KBM-7 (cell line): ENCODE measurements at regions not wholly inside any gene's neighbourhood (a gene's known extent, or its start where the extent isn't known, plus 50 kb on each side); places are given as distances from the start of the nearest gene placed in this dataset.
"Not testable (repeated sequence)": the region's sequence is repeated elsewhere in the genome, so short reads cannot be mapped to it uniquely, and the experiment has no call there.

Experiments used
- DNase-seq: peaks from one replicate; pipeline ENCODE4 v3.0.0-alpha.2; 2015
- in situ Hi-C: fragments of 300-500 bp; cut with MboI; formaldehyde crosslinking; loops from 2 replicates; pipeline ENCODE4 v1.14.3; 2020; ENCODE audit warnings: low sequenced_read_pairs, low pct_unique_long_range_greater_than_20kb, mixed read lengths

DNA sequence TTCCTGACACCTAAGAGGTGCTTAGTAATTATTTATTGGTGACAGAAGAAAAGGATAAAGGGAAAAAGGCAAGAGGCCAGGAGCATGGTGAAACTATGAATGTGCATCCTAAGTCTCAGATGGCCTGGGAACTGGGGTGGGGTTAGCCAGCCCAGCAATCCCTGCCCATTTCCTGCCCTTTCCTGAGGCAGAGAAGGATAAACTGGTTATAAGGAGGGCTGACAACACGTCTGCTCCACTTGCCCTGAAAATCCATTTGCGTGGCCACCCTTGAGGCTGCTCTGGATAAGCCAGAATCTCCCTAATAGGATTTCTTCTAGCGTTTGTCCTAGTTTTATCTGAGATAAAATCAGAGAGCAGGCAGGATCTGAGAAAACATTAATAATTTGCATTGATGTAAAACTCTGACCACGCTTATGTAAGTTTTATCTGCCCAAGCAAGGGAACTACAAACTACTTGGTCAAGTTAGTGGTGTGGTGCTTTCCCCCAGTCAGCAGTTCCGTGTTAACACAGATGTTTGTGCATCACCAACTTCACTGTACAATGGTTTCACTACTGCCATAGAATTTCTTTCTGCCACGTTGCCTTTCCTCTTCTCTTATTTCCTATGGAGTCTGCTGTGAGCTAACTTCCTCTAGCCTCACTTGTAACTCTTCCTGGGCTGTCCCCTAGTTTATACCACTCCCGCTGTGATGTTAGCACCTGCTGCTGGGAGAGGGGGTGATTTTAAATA, 392.7 kb downstream of the RPS29 start:
- DNase-seq: no peak
- in situ Hi-C loops: no loop called here

DNA sequence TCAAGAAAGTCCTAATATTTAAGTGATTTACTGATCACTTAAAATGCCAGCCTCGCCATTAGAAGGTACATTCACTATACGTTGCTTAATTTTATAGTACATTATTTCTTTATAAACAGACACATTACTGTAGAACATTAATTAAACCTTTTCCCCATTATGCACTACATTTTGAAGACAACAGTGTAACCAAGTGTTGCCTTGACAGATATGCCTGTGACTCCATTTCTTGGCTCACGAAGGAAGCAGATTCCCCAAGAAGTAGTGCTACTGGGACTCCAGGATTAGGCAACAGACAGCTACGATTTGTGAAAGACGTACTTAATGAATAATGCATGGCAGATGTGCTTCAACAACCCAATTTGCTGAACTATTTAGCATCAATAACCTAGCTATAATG, 394.8 kb downstream of the RPS29 start:
- in situ Hi-C loops: no loop called here
- no peak for DNase-seq

DNA sequence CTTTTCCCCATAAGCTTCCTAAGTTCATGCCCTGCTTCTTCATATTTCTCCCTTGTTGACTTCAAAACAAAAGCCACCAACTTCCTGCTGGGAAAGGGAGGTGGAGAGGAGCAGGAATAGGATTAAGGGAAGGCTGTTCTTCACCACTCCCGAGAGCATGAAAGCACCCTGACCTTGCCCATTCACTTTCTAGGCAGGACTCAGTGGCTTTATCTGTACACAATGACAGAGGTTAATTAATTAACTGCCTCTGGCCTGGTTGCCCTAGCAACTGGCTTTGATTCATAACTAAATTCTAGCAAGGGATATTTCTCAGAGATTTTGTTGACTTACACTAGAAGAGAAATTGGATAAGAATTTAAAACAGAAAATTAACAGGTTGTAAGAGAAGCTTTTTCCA, 396.8 kb downstream of the RPS29 start:
- in situ Hi-C loops: no loop called here
- no peak for DNase-seq

DNA sequence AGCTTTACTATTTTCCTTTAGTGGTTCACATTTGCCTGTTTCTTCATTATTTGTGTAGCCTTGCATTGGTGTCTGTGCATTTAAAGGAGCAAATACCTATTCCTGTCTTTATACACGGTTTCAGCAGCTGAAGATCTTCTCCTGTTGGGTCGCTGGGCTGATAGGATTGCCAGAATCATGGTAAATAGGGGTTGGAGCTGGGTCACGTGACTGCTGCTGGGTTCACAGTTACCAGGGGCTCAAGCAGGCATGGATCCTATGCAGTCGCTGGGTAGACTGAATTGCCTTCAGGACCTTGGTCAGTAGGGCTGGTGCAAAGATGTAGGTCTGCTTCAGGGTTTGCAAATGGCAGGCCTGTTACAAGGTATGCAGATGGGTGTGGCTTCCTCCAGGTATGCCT, 398.4 kb downstream of the RPS29 start:
- in situ Hi-C loops: no loop called here
- DNase-seq: no peak

DNA sequence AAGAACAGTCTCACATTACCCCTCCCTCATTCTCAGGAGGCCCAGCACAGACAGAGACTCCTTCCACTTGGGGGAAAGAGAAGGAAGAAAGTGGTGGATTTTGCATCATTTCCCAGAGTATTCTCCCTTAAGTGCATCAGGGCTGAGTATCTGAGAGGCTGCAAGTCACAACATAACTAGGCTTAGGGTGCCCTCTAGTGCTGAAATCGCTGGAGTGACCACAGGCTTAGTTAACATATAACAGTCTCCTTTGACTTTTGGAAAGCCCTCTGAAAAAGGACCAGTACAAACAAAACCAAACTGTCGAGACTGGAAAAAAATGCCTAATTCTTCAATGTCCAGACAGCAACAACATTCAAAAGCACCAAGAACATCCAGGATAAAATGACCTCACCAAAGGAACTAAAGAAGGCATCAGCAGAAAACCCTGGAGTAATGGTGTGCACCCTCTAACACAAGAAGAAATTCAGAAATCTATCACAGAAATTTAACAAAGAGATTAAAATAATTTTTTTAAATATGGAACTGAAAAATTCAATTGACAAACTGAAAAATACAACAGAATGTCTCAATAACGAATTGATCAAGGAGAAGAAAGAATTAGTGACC, 412.3 kb downstream of the RPS29 start:
- in situ Hi-C loops: no loop called here
- peak; percentile 80 for DNase-seq

DNA sequence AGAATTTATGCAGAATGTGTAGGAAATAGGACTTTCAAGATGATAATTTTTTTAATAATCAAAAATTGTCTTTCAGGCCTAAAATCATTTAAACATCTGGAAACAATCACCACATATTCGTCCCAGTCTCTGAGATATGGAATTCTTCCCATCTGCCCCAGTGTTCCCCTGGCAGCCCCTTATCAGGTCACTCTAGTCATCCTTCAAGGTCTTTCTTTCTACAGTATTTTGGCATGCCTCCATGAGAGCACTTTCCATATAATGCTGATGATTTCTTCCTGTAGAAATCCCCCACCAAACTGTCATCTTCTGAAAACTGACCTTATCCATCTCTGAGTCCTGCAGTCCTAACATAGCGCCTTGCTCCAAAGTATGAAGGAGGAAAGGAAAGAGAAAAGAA, 422.1 kb downstream of the RPS29 start:
- in situ Hi-C loops: no loop called here
- no peak for DNase-seq

DNA sequence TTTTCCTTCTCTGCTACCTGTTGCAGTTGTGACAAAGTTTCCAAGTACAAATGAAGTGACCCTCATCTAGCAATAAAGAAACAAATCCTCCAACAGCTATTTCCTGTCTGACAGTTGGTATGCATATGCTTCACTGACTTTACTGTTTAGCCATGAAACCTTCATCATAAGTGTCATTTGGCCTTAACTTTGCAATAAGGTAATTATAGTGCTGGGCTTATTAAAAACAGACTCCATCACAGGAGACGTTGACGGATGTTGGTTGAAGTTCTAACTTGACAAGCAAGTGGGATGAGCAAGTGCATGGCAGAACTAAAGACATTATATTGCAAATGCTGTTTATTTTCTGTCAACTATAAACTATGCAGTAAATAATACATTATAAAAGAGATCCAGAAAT, 425.2 kb downstream of the RPS29 start:
- in situ Hi-C loops: no loop called here
- DNase-seq: peak; percentile 20

DNA sequence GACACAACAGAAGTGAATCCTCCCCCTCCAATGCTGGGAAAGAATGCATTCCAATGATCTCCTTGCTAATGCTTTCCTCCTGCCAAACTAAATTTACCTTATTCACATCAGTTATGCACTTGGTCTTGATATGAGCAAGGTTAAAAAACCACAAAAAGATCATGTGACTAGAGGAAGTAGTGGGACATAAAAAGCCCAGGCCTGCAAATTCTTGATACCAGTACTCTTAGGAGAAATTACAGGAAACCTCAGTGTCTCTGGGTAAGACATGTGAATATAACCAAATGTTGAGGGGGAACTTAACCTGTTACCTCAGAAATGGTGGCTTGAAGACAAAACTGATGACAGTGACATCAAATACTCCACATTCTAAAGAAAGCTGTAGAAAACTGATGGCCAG, 427.1 kb downstream of the RPS29 start:
- peak; percentile 43 for DNase-seq
- in situ Hi-C loops: no loop called here

DNA sequence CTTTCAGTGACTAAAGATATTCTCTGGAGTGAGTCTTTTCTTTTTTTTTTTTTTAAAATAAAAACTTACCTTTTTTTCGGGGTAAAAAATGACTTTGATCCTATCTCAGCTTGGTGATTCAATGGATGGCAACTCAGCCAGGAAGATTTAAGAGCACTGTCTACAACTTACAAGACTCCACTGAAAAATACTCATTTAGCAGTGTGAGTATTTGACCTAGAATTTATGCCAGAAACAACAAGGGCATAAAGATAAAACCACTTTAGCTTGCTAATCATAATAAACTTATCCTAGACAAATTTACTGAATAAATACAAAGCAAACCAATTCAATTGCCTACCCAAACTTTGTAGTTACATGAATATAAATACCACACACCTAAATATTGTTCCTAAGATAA, 446.6 kb downstream of the RPS29 start:
- DNase-seq: no peak
- in situ Hi-C loops: no loop called here

DNA sequence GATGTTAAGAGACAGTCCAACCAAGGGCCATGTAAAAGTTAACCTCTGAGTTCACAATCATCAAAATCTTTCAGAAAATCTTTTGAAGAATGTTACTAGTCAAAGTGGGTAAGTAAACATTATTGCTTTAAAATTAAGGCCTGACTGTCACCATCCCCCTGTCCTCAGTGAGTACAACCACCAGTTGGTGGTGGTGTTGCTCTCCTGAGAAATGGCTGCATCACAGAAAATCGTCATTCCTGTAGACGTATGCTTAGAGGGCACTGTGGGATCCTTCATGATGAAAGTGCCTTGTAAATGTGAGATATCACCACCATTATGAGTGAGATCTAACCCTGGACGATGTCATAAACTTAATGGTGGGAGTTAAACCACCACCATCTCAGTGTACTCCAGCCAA, 451.2 kb downstream of the RPS29 start:
- peak; percentile 23 for DNase-seq
- in situ Hi-C loops: no loop called here

DNA sequence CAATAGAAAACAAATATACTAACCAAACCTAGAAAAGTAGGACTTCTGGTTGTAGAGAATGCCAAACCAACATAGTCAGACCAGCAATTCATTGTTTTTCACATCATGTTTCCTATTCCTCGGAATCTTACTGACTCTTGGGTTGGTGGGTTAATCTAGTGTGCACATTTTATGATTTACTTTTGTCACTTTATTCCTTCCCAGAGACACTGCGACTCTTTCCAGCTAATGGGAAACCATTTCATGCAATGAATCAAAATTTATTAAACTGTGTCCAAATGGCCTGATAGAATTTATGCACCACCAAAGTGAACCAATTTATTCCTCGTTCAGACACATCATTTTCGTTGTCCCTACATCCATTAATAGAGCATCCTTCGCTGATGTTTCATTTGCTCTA, 464.9 kb downstream of the RPS29 start:
- in situ Hi-C loops: no loop called here
- no peak for DNase-seq

DNA sequence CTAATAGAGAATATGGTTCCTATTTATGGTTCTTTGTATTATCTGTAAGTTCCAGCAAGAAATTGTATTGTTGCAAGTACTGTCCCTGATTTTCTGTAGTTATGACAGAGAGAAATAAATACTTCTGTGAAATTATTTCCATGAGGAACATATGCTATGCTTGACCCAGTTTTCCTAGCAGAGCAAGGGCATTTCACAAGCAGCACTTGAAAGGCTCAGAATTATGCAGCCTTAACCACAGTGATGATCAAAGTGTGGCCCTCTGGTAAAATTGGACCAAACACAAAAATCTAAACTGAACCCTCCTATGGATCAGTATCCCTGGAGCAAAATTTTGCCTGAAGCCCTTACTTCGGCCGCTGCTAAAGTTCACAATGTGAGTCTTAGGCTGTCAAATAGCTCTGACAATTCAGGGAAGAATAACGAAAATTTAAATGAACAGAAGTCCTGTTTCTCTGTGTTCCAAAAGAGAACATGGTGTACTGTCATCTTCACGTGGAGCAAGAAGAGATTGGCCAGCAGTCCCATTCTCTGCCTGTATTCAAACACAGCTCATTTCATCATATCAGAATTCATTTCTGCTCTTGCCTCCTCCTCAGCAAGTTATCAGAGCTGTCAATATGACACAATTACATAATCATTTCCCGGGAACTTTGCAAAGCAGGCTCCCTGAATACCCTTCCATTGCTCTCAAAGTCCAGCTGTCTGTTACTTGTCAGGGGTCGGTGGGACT, 471.9 kb downstream of the RPS29 start:
- in situ Hi-C loops: no loop called here
- no peak for DNase-seq

DNA sequence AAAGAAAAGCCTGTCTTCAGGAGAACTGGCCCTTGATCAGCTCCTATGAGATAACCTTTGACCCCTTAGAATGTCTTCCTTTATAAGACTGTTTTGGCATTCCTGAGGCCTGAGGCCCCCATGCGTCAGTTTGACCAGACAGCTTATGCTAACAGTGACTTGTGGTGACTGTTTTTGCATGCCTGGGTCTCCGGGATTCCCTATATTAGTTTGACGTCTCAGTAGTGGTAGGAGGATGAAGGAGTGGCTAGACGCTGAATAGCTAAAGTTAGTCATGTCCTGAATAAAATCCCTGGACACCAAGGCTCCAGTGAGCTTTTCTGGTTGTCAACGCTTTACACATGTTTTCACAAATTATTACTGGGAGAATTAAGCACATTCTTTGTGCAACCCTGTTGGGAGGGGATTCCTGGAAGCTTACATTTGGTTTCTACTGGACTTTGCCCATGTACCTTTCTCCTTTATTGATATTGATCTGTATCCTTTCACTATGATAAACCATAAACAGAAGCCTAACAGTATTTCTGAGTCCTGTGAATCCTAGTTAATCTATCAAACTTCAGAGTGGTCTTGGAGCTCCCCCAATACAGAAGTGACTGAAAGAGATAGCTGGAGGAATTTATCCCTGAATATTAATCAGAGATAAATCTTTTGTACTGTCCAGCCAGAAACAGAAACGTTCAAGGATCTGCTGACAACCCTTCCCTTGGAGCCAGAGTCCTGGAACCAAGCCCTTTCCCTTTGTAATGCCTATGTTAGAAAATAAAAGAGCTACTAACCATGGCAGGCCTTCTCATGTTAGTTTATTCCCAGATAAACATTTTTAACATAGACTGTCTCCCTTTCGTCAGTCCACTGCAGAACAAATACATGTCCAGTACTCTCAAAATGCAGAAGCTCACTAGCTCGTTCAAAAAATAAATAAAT, 479.2 kb downstream of the RPS29 start:
- DNase-seq: no peak
- in situ Hi-C loops: no loop called here

DNA sequence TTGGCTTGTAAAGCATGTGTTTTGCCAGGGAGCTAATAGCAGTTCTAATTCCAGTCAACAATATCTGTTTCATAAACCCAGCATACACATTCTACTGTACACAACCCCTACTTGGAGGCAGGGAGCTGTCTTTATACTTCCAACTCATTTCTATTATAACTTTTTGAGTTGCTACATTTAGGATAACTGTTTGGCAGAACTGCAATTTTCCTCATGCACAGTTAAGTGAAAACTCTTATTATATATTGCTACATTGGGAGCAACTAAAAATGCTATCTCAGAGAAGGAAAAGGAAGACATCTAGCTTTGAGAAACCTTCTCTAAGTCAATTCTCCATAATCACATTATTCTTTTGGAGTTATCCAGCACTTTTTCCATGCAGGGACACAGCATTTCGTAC, 480.2 kb downstream of the RPS29 start:
- DNase-seq: no peak
- in situ Hi-C loops: no loop called here

DNA sequence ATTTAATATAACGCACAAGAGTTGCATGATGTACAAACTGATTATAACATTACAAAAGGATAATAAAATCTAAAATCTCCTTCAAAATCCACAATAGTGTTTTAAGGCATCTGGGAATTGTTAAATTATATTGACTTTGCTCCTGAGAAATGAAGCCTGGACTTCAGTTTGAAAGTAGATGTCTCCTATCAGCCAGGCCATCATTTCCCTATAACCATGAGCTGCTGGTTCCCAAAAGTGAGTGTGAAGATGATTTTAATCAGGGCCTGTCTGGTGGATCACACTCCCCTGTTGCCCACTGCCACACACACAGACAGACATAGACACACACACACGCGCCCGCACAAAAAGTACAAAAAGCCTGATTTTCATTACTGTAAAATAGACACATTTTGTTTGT, 480.7 kb downstream of the RPS29 start:
- DNase-seq: no peak
- in situ Hi-C loops: no loop called here

DNA sequence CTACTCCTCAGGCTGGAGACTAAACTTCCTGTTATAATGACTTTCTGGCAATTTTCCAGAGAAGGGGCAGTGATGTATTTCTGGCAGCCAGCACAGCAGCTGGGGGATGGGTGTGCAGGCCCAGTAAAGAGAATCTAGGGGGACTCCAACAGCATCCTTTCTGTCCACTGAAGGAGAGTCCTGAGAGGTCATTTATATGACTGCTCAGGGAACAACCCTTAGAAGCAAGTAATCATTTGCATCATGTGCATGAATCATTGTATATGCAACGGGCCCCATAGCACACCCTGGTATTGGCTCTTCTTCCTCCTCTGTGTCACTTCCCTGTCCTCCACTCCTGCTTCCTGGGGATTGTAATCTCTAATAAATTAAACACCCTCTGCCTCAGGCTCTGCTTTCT, 493.8 kb downstream of the RPS29 start:
- in situ Hi-C loops: no loop called here
- DNase-seq: no peak

DNA sequence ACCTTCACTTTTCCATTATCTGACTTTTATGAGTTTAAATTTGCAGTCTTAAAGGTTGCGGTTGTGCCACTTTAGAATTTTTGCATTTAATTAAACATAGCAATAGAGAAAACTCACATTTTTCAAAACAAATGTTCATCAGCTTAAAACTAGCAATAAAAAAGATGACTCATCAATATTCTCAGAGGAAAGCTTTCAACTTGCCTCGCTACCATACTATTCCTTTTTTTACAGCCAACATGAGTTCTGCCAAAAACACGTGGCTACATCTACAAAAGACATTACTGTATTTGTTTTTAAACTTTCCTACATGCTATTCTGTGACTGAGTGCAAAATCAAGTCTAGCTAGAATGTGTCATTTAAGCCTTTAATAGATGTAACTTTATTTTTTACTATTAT, 497.1 kb downstream of the RPS29 start:
- DNase-seq: no peak
- in situ Hi-C loops: no loop called here

DNA sequence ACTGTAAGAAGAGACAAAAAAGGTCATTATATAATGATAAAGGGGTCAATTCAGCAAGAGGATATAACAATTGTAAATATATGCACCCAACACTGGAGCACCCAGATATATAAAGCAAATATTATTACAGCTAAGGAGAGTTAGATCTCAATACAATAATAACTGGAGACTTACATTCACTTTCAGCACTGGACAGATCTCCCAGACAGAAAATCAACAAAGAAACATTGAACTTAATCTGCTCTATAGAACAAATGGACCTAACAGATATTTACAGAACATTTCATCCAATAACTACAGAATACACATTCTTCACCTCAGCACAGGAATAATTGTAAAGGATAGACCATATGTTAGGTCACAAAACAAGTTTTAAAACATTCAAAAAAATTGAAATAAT, 512.9 kb downstream of the RPS29 start:
- in situ Hi-C loops, DNase-seq: not testable (repeated sequence)

DNA sequence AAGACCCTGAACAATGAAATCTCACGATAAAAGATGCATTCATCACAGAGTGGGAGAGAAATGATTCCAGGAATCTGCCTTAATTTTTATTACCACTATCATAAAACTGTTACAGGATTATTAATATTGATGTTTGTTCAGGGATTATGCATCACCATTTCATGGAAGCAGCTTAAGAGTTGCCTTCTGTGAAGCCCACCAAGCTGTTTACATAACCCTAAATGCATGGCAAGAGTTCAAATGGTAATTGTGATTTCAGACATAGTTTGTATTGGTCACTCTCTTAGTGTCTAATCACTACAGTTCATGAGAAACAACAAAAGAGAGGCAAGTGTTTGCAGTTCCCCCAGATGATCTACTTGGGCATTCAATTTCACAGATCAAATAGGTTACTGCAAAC, 527.7 kb downstream of the RPS29 start:
- no peak for DNase-seq
- in situ Hi-C loops: no loop called here
